NCI-H460 (cell line): ENCODE measurements at regions not wholly inside any gene's neighbourhood (a gene's known extent, or its start where the extent isn't known, plus 50 kb on each side); places are given as distances from the start of the nearest gene placed in this dataset.

ENCODE experiments used
- DNase-seq: peaks from one replicate; pipeline ENCODE4 v3.0.0-alpha.2; 2016; ENCODE audit warnings: low read depth; ENCODE audit errors: extremely low read depth

DNA sequence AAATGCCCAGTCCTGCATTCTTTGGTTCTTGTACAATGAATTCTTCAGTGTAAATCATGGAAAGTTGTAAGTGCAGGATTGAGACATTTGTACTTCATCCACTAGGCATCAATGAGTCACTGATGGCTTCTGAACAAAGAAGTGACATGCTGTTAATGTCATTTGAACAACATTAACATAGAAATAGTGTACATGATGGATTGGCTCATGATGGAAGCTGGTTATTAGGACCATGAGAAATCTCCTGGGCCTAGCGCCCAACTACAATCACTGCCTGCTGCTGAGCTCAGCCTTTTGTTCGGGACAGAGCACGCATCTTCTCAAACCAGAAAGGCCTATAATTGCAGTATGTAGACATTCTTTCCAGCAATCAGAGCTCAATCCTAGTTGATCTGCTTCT lies 316.8 kb upstream of the TSHZ2 start:
- no peak for DNase-seq

DNA sequence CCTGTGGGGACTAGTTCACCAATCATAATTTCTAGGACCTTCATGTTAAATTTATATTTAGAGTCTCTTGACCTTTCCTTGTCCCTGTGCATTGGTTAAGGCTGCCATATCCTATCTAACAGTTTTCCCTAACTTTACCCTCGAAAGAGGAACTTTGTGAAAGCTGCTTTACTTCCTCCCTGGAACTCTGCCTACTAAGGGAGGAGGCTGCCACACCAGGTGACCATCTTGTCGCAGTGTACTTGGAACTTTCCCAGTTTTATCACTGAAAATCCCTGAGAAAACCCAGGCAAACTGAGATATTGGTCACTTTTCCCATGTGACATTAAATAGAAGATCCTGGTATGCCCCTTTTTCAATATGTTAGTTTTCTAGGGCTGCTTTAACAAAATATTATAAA lies 317.6 kb upstream of the TSHZ2 start:
- no peak for DNase-seq

- no peak for DNase-seq
Observed at GRCh38 chr20:52652271-52652670, 319.9 kb upstream of the TSHZ2 start.

- no peak for DNase-seq
Observed at GRCh38 chr20:52649727-52650126, 322.4 kb upstream of the TSHZ2 start.

DNA sequence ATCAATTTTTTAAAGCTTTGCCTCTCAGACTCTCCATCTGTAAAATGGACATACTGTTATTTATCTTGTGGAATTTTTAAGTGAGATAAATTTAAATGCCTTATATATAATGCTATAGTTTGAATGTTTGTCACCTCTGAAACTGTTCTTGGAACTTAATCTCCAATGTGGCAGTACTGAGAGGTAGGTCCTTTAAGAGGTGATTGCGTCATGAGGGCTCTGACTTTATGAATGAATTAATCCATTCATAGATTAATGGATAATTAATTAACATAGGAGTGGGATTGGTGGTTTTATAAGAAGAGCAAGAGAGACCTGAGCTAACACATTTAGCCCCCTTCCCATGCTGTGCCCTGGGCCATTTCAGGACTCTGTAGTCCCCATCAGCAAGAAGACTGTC lies 326.3 kb upstream of the TSHZ2 start:
- DNase-seq: no peak

GRCh38 chr20:52643034-52643433 lies 329.1 kb upstream of the TSHZ2 start:
- no peak for DNase-seq

DNA sequence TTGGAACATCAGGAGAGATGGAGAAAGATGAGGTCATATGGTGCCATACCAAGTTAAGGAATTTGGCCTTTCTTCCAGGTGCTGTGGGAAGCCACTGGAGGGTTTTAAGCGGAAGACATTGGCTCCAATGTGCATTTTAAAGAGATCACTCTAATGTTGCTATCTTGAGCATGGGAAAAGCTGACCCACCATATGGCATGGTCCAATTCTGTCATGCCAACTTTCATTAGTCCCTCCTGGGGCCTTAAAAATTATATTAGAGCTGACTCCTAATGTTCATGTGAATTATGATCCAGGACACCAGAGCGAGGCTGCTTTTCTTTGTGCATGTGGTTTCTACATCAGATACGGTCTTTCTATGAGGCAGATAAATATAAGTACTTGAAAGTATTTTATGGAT lies 335.0 kb upstream of the TSHZ2 start:
- no peak for DNase-seq

DNA sequence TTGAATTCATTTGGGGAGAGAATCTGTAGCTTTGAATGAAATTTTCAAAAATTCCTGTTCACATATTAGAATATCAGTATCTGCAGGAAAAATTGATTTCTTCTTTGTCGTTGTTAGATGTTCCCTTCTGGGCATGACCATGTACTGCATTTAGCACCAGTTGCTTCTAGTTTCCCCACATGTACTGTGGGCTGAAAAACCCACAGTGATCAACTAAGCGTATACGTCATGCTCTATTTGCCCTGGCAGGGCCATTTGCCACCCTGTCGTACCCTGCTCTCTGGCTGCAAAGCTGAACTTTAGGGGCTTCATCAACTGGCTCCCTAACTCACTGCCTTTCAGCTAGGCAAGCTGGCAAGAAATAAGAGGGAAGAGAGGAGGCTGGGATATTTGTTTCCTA lies 340.7 kb upstream of the TSHZ2 start:
- no peak for DNase-seq

GRCh38 chr20:52630138-52630537 lies 342.0 kb upstream of the TSHZ2 start:
- no peak for DNase-seq

- no peak for DNase-seq
Observed at GRCh38 chr20:52624281-52624680, 347.9 kb upstream of the TSHZ2 start.

DNA sequence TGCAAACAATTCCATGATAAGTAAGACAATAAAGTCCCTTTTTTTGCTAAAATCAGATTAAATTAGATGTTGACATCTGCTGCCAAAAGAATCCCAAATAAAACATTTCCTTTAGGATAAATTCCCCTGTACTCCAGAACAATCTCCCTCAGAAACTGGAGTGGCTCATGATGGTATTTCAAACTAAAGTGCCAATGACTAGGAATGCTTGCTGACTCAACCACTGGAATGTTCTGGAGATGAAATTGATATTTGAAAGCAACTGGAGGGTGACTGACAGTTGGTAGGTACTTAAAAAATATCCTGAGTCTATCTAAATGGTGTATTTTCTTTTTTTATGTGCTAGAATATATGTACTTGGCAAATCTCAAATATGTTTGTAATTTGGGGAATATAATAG lies 350.1 kb upstream of the TSHZ2 start:
- peak; percentile 15 for DNase-seq

- DNase-seq: no peak
Observed at GRCh38 chr20:52621401-52621800, 350.8 kb upstream of the TSHZ2 start.

GRCh38 chr20:52619671-52620070 lies 352.5 kb upstream of the TSHZ2 start:
- DNase-seq: no peak

GRCh38 chr20:52619101-52619500 lies 353.1 kb upstream of the TSHZ2 start:
- no peak for DNase-seq

GRCh38 chr20:52616629-52617028 lies 355.5 kb upstream of the TSHZ2 start:
- DNase-seq: no peak

DNA sequence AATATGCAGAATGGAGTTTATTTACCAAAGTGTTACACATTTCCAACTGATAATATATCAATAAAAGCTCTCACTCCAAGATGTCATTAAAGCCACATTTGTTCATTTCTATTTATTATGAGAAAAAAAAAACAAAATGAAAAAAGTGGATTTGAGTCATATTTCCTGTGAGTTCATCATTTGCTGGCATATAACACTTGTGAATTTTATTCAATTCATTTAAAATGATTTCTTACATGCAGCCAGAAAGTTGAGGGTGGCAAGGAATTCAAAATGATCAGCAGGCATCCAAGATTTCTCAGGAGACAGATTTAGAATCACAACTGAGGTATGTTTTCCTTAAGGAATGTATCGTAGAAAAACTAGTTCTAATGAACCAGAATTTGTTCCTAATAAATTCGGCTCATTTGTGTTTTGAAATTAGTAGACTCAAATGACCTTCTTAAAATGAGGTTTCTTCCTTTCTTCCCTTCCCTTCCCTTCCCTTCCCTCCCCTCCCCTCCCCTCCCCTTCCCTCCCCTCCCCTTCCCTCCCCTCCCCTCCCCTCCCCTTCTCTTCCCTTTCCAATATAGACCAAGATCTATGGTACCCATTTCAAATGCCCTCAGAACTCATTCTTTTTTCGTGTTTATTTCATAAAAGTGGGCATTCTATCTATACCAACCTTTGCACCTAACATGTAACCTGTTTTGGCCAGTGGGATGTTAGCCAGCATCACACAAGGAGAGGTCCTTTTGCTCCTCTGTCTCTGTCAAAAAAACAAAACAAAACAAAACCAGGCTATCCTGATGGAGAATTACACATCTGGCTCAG lies 357.9 kb upstream of the TSHZ2 start:
- DNase-seq: no peak

GRCh38 chr20:52612046-52612632 lies 360.0 kb upstream of the TSHZ2 start:
- no peak for DNase-seq

DNA sequence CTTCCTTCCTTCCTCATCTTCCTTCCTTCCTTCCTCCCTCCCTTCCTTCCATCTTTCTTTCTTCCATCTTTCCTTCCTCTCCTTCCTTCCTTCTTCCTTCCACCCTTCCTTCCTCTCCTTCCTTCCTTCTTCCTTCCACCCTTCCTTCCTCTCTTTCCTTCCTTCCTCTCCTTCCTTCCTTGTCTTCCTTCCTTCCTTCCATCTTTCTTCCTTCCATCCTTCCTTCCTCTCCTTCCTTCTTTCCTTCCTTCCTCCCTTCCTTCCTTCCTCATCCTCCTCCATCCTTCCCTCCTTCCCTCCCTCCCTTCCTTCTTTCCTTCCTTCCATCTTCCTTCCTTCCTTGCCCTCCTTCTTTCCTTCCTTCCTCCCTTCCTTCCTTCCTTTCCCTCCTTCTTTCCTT lies 361.4 kb upstream of the TSHZ2 start:
- no peak for DNase-seq

GRCh38 chr20:52601295-52601971 lies 370.7 kb upstream of the TSHZ2 start:
- no peak for DNase-seq

DNA sequence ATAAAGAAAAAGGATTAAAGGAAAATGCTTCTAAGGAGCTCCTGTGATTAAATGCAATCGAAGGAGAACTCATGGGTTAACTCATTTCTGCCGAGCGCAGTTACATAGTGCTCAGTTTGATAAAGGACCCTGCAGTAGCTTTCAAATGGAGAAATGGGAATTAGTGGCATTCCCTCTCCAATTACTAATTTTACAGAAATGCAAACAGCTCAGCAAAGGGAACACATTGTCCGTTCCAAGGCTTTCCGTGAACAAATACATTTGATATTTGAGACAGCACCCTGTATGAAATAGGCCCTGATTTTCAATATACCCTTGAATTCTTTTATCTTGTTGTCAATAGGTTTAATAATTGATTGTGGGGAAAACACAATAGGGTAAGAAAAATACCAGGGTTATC lies 375.9 kb upstream of the TSHZ2 start:
- DNase-seq: no peak

- no peak for DNase-seq
Observed at GRCh38 chr20:52595518-52595917, 376.6 kb upstream of the TSHZ2 start.

- no peak for DNase-seq
Observed at GRCh38 chr20:52593654-52594053, 378.5 kb upstream of the TSHZ2 start.
